HCT116 (cell line): ENCODE measurements at regions not wholly inside any gene's neighbourhood (a gene's known extent, or its start where the extent isn't known, plus 50 kb on each side); places are given as distances from the start of the nearest gene placed in this dataset.

Experiments used
- ATAC-seq: fragments of 200-7000 bp; cut with Tn5 transposase; 2 replicates; pipeline ENCODE4 v1.9.1; 2020; ENCODE audit warnings: mild to moderate bottlenecking, moderate library complexity
- BruUV-seq: library from RNA; stranded (reverse); fragments of 400-500 nt; replicated peaks from 2 replicates; lab custom pipeline; 2021; lab: Mats Ljungman, UMichigan
- CTCF ChIA-PET: fragments of 300-600 bp; sonication (Branson Sonifier 250); formaldehyde crosslinking; loops from one replicate; lab custom pipeline; 2021; ENCODE audit warnings: antibody characterized with exemption; lab: Charles Lee
- POLR2A ChIA-PET: fragments of 300-600, 350-600 bp; sonication (Branson Sonifier 250); formaldehyde crosslinking; loops from one replicate; lab custom pipeline; 2021; ENCODE audit warnings: antibody characterized with exemption; lab: Charles Lee
- RAD21 ChIA-PET, 2 experiments: fragments of 300-600 bp; sonication (Branson Sonifier 250); formaldehyde crosslinking; loops; one replicate each; lab custom pipeline; 2023; ENCODE audit warnings: low total read pairs in 2 of 2; ENCODE audit not compliant: uncharacterized antibody in 2 of 2, unreplicated experiment in 2 of 2, low non-redundant PET in 1 of 2; lab: Charles Lee
- DNase-seq: peaks from one replicate; pipeline ENCODE4 v3.0.0-alpha.2; 2010; ENCODE audit warnings: low read depth, low spot score
- H2AFZ ChIP-seq: fragments of 200-600 bp; shearing (Covaris generic), sonication (generic); 2 replicates; pipeline ENCODE4 v1.6.1; 2017; ENCODE audit warnings: low read depth, mixed run types, mixed read lengths, antibody characterized with exemption, low read length; ENCODE audit not compliant: poor library complexity, severe bottlenecking
- H3K27ac ChIP-seq: 2 replicates; pipeline ENCODE4 v1.5.1; 2012; ENCODE audit warnings: low read depth, low read length
- H3K27me3 ChIP-seq: fragments of 200-600 bp; sonication (generic); 2 replicates; pipeline ENCODE4 v1.6.1; 2016; ENCODE audit warnings: mixed run types, low read length, mixed read lengths; ENCODE audit not compliant: insufficient read depth
- H3K36me3 ChIP-seq, 2 experiments: fragments of 200-500 bp in 1 of 2; fragments of 200-600 bp in 1 of 2; sonication (Bioruptor generic) in 1 of 2; sonication (generic) in 1 of 2; 2 replicates each; pipeline versions ENCODE4 v1.5.1 to v1.6.1; 2014 to 2016; ENCODE audit warnings: low read length in 2 of 2, inconsistent platforms in 1 of 2, mixed read lengths in 1 of 2, mixed run types in 1 of 2; ENCODE audit not compliant: insufficient read depth in 2 of 2, control insufficient read depth in 1 of 2
- H3K4me1 ChIP-seq, 2 experiments: fragments of 200-600 bp in 1 of 2; sonication (generic) in 1 of 2; 2 replicates each; pipeline versions ENCODE4 v1.5.1 to v1.6.1; 2012 to 2017; ENCODE audit warnings: low read length in 2 of 2, inconsistent platforms in 1 of 2, mild to moderate bottlenecking in 1 of 2, mixed read lengths in 1 of 2, mixed run types in 1 of 2, moderate library complexity in 1 of 2; ENCODE audit not compliant: insufficient read depth in 2 of 2, control insufficient read depth in 1 of 2
- H3K4me2 ChIP-seq: fragments of 200-600 bp; sonication (generic); 2 replicates; pipeline ENCODE4 v1.6.1; 2017; ENCODE audit warnings: mixed run types, low read length, mixed read lengths
- H3K4me3 ChIP-seq, 2 experiments: fragments of 200-600 bp in 1 of 2; sonication (generic) in 1 of 2; replicated peaks in 1 of 2; 2 replicates each; pipeline ENCODE4 v1.5.1; 2011 to 2016; ENCODE audit warnings: low read length in 2 of 2, control low read depth in 1 of 2, low read depth in 1 of 2, mild to moderate bottlenecking in 1 of 2, mixed read lengths in 1 of 2, mixed run types in 1 of 2
- H3K79me2 ChIP-seq: fragments of 200-600 bp; sonication (generic); 2 replicates; pipeline ENCODE4 v1.6.1; 2017; ENCODE audit warnings: mild to moderate bottlenecking, mixed run types, low read length, moderate library complexity, mixed read lengths; ENCODE audit not compliant: insufficient read depth
- H3K9ac ChIP-seq: fragments of 200-600 bp; sonication (generic); 2 replicates; pipeline ENCODE4 v1.6.1; 2016; ENCODE audit warnings: low read length, mixed read lengths
- H3K9me2 ChIP-seq: fragments of 200-600 bp; sonication (generic), shearing (Covaris generic); 2 replicates; pipeline ENCODE4 v1.6.1; 2017; ENCODE audit warnings: mixed run types, mild to moderate bottlenecking, moderate library complexity; ENCODE audit not compliant: insufficient read depth
- H3K9me3 ChIP-seq, 2 experiments: fragments of 200-500 bp in 1 of 2; fragments of 200-600 bp in 1 of 2; sonication (Bioruptor generic) in 1 of 2; sonication (generic) in 1 of 2; 2 replicates each; pipeline ENCODE4 v1.6.1; 2014 to 2017; ENCODE audit warnings: low read length in 2 of 2, mixed read lengths in 2 of 2, inconsistent platforms in 1 of 2, low read depth in 1 of 2, mild to moderate bottlenecking in 1 of 2, mixed run types in 1 of 2, moderate library complexity in 1 of 2; ENCODE audit not compliant: control insufficient read depth in 1 of 2, insufficient read depth in 1 of 2
- H4K20me1 ChIP-seq: fragments of 200-600 bp; sonication (generic), shearing (Covaris generic); 2 replicates; pipeline ENCODE4 v1.6.1; 2017; ENCODE audit warnings: mixed run types, mild to moderate bottlenecking, moderate library complexity; ENCODE audit not compliant: insufficient read depth
- CBX3 ChIP-seq: IDR thresholded peaks from 2 replicates; pipeline ENCODE4 v1.6.1; 2012; ENCODE audit warnings: low read depth
- CEBPB ChIP-seq: IDR thresholded peaks from 2 replicates; pipeline ENCODE4 v1.6.1; 2012; ENCODE audit warnings: low read depth
- EGR1 ChIP-seq: IDR thresholded peaks from 2 replicates; pipeline ENCODE4 v1.6.1; 2012; ENCODE audit warnings: low read depth
- EZH2phosphoT487 ChIP-seq: fragments of 200-600 bp; IDR thresholded peaks from 2 replicates; pipeline ENCODE4 v1.6.1; 2018; ENCODE audit warnings: antibody characterized with exemption, borderline replicate concordance
- FOSL1 ChIP-seq: IDR thresholded peaks from 2 replicates; pipeline ENCODE4 v1.6.1; 2012; ENCODE audit warnings: low read depth
- JUND ChIP-seq: IDR thresholded peaks from 2 replicates; pipeline ENCODE4 v1.6.1; 2012
- POLR2A ChIP-seq: IDR thresholded peaks from 2 replicates; pipeline ENCODE4 v1.7.0; 2011; ENCODE audit warnings: borderline replicate concordance; ENCODE audit not compliant: insufficient read depth, insufficient read length; ENCODE audit errors: extremely low read depth
- POLR2AphosphoS5 ChIP-seq: IDR thresholded peaks from 2 replicates; pipeline ENCODE4 v1.6.1; 2011; ENCODE audit warnings: mild to moderate bottlenecking, low read depth, low read length, moderate library complexity
- RAD21 ChIP-seq: IDR thresholded peaks from 2 replicates; pipeline ENCODE4 v1.6.1; 2012; ENCODE audit warnings: low read depth, mild to moderate bottlenecking
- SIN3A ChIP-seq: IDR thresholded peaks from 2 replicates; pipeline ENCODE4 v1.6.1; 2012; ENCODE audit warnings: low read depth
- SRF ChIP-seq: IDR thresholded peaks from 2 replicates; pipeline ENCODE4 v1.6.1; 2012; ENCODE audit warnings: low read depth
- TCF7L2 ChIP-seq: IDR thresholded peaks from 2 replicates; pipeline ENCODE4 v1.7.0; 2011; ENCODE audit warnings: borderline replicate concordance, inconsistent platforms; ENCODE audit not compliant: insufficient read depth, insufficient read length; ENCODE audit errors: extremely low read depth
- intact Hi-C: fragments of 100-400 bp; cut with micrococcal nuclease; formaldehyde crosslinking; loops from 2 replicates; pipeline ENCODE4 v1.10.0; 2022
- TF ChIP-seq, protein P1 (sequence below), 3 experiments: fragments of 200-600 bp in 1 of 3; sonication (generic) in 1 of 3; IDR thresholded peaks in 2 of 3; conservative IDR thresholded peaks in 1 of 3; 2 replicates each; pipeline ENCODE4 v1.5.1; 2012 to 2017; ENCODE audit warnings: low read depth in 2 of 3, low read length in 2 of 3, antibody characterized with exemption in 1 of 3, borderline replicate concordance in 1 of 3, control low read depth in 1 of 3, mild to moderate bottlenecking in 1 of 3, mixed read lengths in 1 of 3, mixed run types in 1 of 3, moderate library complexity in 1 of 3; ENCODE audit not compliant: insufficient read depth in 1 of 3
- TF ChIP-seq, protein P2 (sequence below): IDR thresholded peaks from 2 replicates; pipeline ENCODE4 v1.6.1; 2012
- TF ChIP-seq, protein P3 (sequence below): IDR thresholded peaks from 2 replicates; pipeline ENCODE4 v1.6.1; 2012

DNA sequence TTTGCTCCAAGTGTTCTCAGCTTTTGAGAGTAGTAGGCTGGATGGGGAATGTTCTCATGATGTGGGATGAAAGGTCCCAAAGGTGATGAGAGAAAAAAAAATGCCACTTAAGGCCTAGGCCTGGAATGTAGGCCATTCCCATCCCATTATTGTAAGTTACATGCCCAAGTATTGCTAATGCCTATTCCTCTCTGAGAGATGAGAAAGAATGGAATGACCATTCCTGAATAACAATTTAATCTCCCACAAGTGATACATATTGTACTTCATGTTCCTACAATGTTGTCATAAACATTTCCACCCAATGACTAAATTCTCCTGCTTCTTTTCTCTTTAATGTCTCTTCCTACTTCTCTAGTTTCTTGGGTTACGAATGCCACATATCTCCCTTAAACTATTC is 102.8 kb upstream of the KCNJ16 start:
- H3K36me3 ChIP-seq: no peaks in the 10 kb centered on the region
- H3K9me2 ChIP-seq: no peaks in the 10 kb centered on the region
- ATAC-seq (no peak), DNase-seq (no peak)
- no peak overlapping the region for H3K4me2 ChIP-seq
- H2AFZ ChIP-seq: no peak overlapping the region
- BruUV-seq: no TSS peak
- CTCF ChIA-PET: no interaction called here
- H3K79me2 ChIP-seq: no peaks in the 10 kb centered on the region
- no peak overlapping the region for H3K4me3 ChIP-seq
- peaks cover 4 to 17% of the 10 kb centered on the region in 2 experiments; a peak in 3 of 4 replicates for H3K9me3 ChIP-seq
- RAD21 ChIA-PET: no interaction called here
- TF ChIP-seq, protein P1, sequence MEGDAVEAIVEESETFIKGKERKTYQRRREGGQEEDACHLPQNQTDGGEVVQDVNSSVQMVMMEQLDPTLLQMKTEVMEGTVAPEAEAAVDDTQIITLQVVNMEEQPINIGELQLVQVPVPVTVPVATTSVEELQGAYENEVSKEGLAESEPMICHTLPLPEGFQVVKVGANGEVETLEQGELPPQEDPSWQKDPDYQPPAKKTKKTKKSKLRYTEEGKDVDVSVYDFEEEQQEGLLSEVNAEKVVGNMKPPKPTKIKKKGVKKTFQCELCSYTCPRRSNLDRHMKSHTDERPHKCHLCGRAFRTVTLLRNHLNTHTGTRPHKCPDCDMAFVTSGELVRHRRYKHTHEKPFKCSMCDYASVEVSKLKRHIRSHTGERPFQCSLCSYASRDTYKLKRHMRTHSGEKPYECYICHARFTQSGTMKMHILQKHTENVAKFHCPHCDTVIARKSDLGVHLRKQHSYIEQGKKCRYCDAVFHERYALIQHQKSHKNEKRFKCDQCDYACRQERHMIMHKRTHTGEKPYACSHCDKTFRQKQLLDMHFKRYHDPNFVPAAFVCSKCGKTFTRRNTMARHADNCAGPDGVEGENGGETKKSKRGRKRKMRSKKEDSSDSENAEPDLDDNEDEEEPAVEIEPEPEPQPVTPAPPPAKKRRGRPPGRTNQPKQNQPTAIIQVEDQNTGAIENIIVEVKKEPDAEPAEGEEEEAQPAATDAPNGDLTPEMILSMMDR (IDR thresholded peaks at IDR 0.05 in 2 of 3, conservative IDR thresholded peaks at IDR 0.05 in 1 of 3; ENCODE audit: borderline replicate concordance in 1 of 3, insufficient read depth in 1 of 3, low read depth in 2 of 3, low read length in 2 of 3): no peak
- intact Hi-C loops: no loop called here
- no peak overlapping the region for H3K9ac ChIP-seq
- no peaks in the 10 kb centered on the region for H3K27me3 ChIP-seq
- H3K27ac ChIP-seq: no peak overlapping the region
- POLR2A ChIA-PET: no interaction called here
- no peaks in the 10 kb centered on the region for H4K20me1 ChIP-seq
- H3K4me1 ChIP-seq: no peaks in the 10 kb centered on the region

DNA sequence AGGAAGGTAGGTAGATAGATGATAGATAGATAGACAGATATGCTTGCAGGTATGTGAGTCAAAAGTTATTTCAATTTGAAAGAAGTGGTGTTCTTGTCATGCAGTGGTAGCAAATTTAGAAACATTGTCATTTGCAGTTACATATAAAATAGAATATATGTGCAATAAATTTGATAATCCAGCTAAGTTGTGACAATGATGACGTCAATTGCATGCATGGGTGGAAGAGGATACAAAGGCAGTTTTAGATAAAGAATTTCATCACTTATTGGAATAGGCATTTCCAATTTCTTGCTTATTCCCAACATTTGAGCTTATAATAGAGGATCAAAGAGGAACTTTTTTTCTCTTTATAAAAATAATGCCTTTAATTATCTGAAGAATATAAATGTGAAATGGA is 99.2 kb upstream of the KCNJ16 start:
- H3K79me2 ChIP-seq: no peaks in the 10 kb centered on the region
- H3K4me1 ChIP-seq: no peaks in the 10 kb centered on the region
- H3K9ac ChIP-seq: no peak overlapping the region
- no peak overlapping the region for H3K4me3 ChIP-seq
- intact Hi-C loops: no loop called here
- ChIA-PET POLR2A (no interaction called here), RAD21 (no interaction called here), CTCF (no interaction called here)
- no TSS peak for BruUV-seq
- H3K9me2 ChIP-seq: no peaks in the 10 kb centered on the region
- H3K27me3 ChIP-seq: no peaks in the 10 kb centered on the region
- no peak overlapping the region for H3K27ac ChIP-seq
- H4K20me1 ChIP-seq: no peaks in the 10 kb centered on the region
- H2AFZ ChIP-seq: no peak overlapping the region
- no peak for DNase-seq
- no peaks in the 10 kb centered on the region for H3K36me3 ChIP-seq
- no peak overlapping the region for H3K4me2 ChIP-seq
- no peak for ATAC-seq
- TF ChIP-seq POLR2A (no peak), CBX3 (no peak), FOSL1 (no peak), EZH2phosphoT487 (no peak), CEBPB (no peak), JUND (no peak), SRF (no peak), POLR2AphosphoS5 (no peak), RAD21 (no peak), TCF7L2 (no peak), SIN3A (no peak), EGR1 (no peak)
- TF ChIP-seq, protein P2, sequence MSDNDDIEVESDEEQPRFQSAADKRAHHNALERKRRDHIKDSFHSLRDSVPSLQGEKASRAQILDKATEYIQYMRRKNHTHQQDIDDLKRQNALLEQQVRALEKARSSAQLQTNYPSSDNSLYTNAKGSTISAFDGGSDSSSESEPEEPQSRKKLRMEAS: no peak
- TF ChIP-seq, protein P3, sequence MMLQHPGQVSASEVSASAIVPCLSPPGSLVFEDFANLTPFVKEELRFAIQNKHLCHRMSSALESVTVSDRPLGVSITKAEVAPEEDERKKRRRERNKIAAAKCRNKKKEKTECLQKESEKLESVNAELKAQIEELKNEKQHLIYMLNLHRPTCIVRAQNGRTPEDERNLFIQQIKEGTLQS: no peak
- TF ChIP-seq, protein P1 (IDR thresholded peaks at IDR 0.05 in 2 of 3, conservative IDR thresholded peaks at IDR 0.05 in 1 of 3; ENCODE audit: borderline replicate concordance in 1 of 3, insufficient read depth in 1 of 3, low read depth in 2 of 3, low read length in 2 of 3): no peak
- peaks cover 4 to 20% of the 10 kb centered on the region in 2 experiments; a peak in 2 of 4 replicates for H3K9me3 ChIP-seq
